ENCODE measurements at regions not wholly inside any gene's neighbourhood (a gene's known extent, or its start where the extent isn't known, plus 50 kb on each side); places are given as distances from the start of the nearest gene placed in this dataset.

GRCh38 chr4:4704267-4704666, 155.2 kb upstream of the MSX1 start:
- H3K27ac ChIP-seq (ENCODE audit: extremely low read depth, low read depth, low read length) = no peak overlapping the region
- CTCF ChIA-PET = no interaction called here
- no peak for TF ChIP-seq ZNF221 (tag by site-specific recombination; IDR thresholded peaks at IDR 0.05; ENCODE audit: borderline replicate concordance)
- TF ChIP-seq ZNF747 (tag by site-specific recombination; IDR thresholded peaks at IDR 0.05) = no peak
- no peak for TF ChIP-seq SCRT1 (tag by site-specific recombination; IDR thresholded peaks at IDR 0.05; ENCODE audit: borderline replicate concordance)
- no peak for TF ChIP-seq ZSCAN16 (tag by site-specific recombination; IDR thresholded peaks at IDR 0.05)
- TF ChIP-seq ZNF510 (tag by site-specific recombination; IDR thresholded peaks at IDR 0.05; ENCODE audit: insufficient replicate concordance) = no peak
- no peak for TF ChIP-seq ZNF585B (tag by site-specific recombination; IDR thresholded peaks at IDR 0.05)
- no peak for TF ChIP-seq PRDM1 (tag by site-specific recombination; IDR thresholded peaks at IDR 0.05)
- no peak for TF ChIP-seq REST (tag by site-specific recombination; IDR thresholded peaks at IDR 0.05)
- no peak for TF ChIP-seq ZBTB17 (tag by site-specific recombination; IDR thresholded peaks at IDR 0.05)
- TF ChIP-seq YY2 (tag by site-specific recombination; IDR thresholded peaks at IDR 0.05) = no peak
- TF ChIP-seq ZNF114 (tag by site-specific recombination; IDR thresholded peaks at IDR 0.05) = no peak
- TF ChIP-seq ZNF561 (tag by site-specific recombination; IDR thresholded peaks at IDR 0.05; ENCODE audit: borderline replicate concordance) = no peak
- no peak for TF ChIP-seq ZBTB44 (tag by site-specific recombination; IDR thresholded peaks at IDR 0.05)
- TF ChIP-seq ZNF776 (tag by site-specific recombination; IDR thresholded peaks at IDR 0.05; ENCODE audit: borderline replicate concordance) = no peak
- no peak for TF ChIP-seq INSM2 (tag by site-specific recombination; IDR thresholded peaks at IDR 0.05)
- no peak for TF ChIP-seq ZNF555 (tag by site-specific recombination; conservative IDR thresholded peaks at IDR 0.05)
- TF ChIP-seq SP3 (tag by site-specific recombination; IDR thresholded peaks at IDR 0.05) = no peak
- TF ChIP-seq ZNF544 (tag by site-specific recombination; IDR thresholded peaks at IDR 0.05) = no peak
- no peak for TF ChIP-seq KLF8 (tag by site-specific recombination; IDR thresholded peaks at IDR 0.05)
- TF ChIP-seq ZXDB (tag by site-specific recombination; IDR thresholded peaks at IDR 0.05) = no peak
- H3K9me3 ChIP-seq (ENCODE audit: control insufficient read depth, insufficient read depth, low read depth, low read length) = no peaks in the 10 kb centered on the region
- POLR2A ChIA-PET = no interaction called here
- no peaks in the 10 kb centered on the region for H3K36me3 ChIP-seq (ENCODE audit: control insufficient read depth in 2 of 2, insufficient read depth in 1 of 2, low read length in 2 of 2)
- no peaks in the 10 kb centered on the region for H3K4me1 ChIP-seq (ENCODE audit: control insufficient read depth, insufficient read depth, low read length)
- H3K4me3 ChIP-seq (ENCODE audit: low read depth, low read length) = no peak overlapping the region

GRCh38 chr4:4697584-4697983, 155.7 kb upstream of the STX18 start:
- Histone ChIP-seq H3K4me3 (ENCODE audit: low read depth, low read length) (no peak overlapping the region), H3K27ac (ENCODE audit: extremely low read depth, low read depth, low read length) (no peak overlapping the region), H3K36me3 (ENCODE audit: control insufficient read depth in 2 of 2, insufficient read depth in 1 of 2, low read length in 2 of 2) (no peaks in the 10 kb centered on the region), H3K4me1 (ENCODE audit: control insufficient read depth, insufficient read depth, low read length) (peaks cover 6% of the 10 kb centered on the region; the same call in 1 of the 2 replicates), H3K9me3 (ENCODE audit: control insufficient read depth, insufficient read depth, low read depth, low read length) (no peaks in the 10 kb centered on the region)
- CTCF ChIA-PET = no interaction called here
- POLR2A ChIA-PET = no interaction called here
- TF ChIP-seq ZNF629 (tag by site-specific recombination; IDR thresholded peaks at IDR 0.05) (no peak), ZNF133 (tag by site-specific recombination; IDR thresholded peaks at IDR 0.05) (no peak), ZNF423 (tag by site-specific recombination; IDR thresholded peaks at IDR 0.05) (no peak), ZNF23 (tag by site-specific recombination; IDR thresholded peaks at IDR 0.05; ENCODE audit: borderline replicate concordance) (no peak), PBX3 (CRISPR knock-in tag; IDR thresholded peaks at IDR 0.05) (no peak)

Measured in HEK293 (cell line).